GM23338 (cell line): ENCODE measurements at regions not wholly inside any gene's neighbourhood (a gene's known extent, or its start where the extent isn't known, plus 50 kb on each side); places are given as distances from the start of the nearest gene placed in this dataset.

Source experiments
- ATAC-seq: fragments of 200-7000 bp; cut with Tn5 transposase; 3 replicates; pipeline ENCODE4 v1.9.1; 2020
- DNase-seq: peaks from one replicate; pipeline ENCODE4 v3.0.0-alpha.2; 2015; ENCODE audit warnings: low spot score
- H2AFZ ChIP-seq: fragments of 200-600 bp; sonication (generic); 2 replicates; pipeline ENCODE4 v1.8.0; 2016; ENCODE audit warnings: antibody characterized with exemption, mild to moderate bottlenecking, moderate library complexity
- H3F3A ChIP-seq: fragments of 200-600 bp; sonication (generic); replicated peaks from 2 replicates; pipeline ENCODE4 v1.8.0; 2017; ENCODE audit warnings: antibody characterized with exemption, mixed run types, low read depth
- H3K27ac ChIP-seq: fragments of 200-600 bp; sonication (generic); 2 replicates; pipeline ENCODE4 v1.6.1; 2016; ENCODE audit warnings: low read depth
- H3K27me3 ChIP-seq: fragments of 200-600 bp; sonication (generic); 2 replicates; pipeline ENCODE4 v1.8.0; 2016; ENCODE audit warnings: mild to moderate bottlenecking, mixed run types, moderate library complexity; ENCODE audit not compliant: insufficient read depth
- H3K36me3 ChIP-seq: fragments of 200-600 bp; sonication (generic); 2 replicates; pipeline ENCODE4 v1.8.0; 2016; ENCODE audit warnings: mild to moderate bottlenecking; ENCODE audit not compliant: insufficient read depth
- H3K4me1 ChIP-seq: fragments of 200-600 bp; sonication (generic); 2 replicates; pipeline ENCODE4 v1.8.0; 2016; ENCODE audit warnings: mild to moderate bottlenecking, moderate library complexity; ENCODE audit not compliant: insufficient read depth
- H3K4me2 ChIP-seq: fragments of 200-600 bp; sonication (generic); 2 replicates; pipeline ENCODE4 v1.7.1; 2017; ENCODE audit warnings: mixed run types
- H3K4me3 ChIP-seq: fragments of 200-600 bp; sonication (generic); 2 replicates; pipeline ENCODE4 v1.6.1; 2016; ENCODE audit warnings: mixed run types
- H3K79me2 ChIP-seq: fragments of 200-600 bp; sonication (generic); replicated peaks from 2 replicates; pipeline ENCODE4 v1.8.0; 2017; ENCODE audit warnings: mild to moderate bottlenecking; ENCODE audit not compliant: insufficient read depth
- H3K9me2 ChIP-seq: fragments of 200-600 bp; sonication (generic); 2 replicates; pipeline ENCODE4 v1.8.0; 2017; ENCODE audit not compliant: insufficient read depth
- H4K20me1 ChIP-seq: fragments of 200-600 bp; sonication (generic); replicated peaks from 2 replicates; pipeline ENCODE4 v1.8.0; 2017; ENCODE audit warnings: mild to moderate bottlenecking; ENCODE audit not compliant: insufficient read depth
- H3K27ac Mint-ChIP-seq: 2 replicates; pipeline ENCODE4 v1.8.0; 2020; ENCODE audit warnings: inconsistent platforms, mild to moderate bottlenecking, moderate library complexity, mixed read lengths
- H3K27me3 Mint-ChIP-seq: 3 replicates; pipeline ENCODE4 v1.8.0; 2022; ENCODE audit warnings: low read depth, mild to moderate bottlenecking, moderate library complexity, mixed read lengths, inconsistent platforms; ENCODE audit not compliant: insufficient read depth, poor library complexity
- H3K36me3 Mint-ChIP-seq: 3 replicates; pipeline ENCODE4 v1.8.0; 2021; ENCODE audit warnings: low read depth, mild to moderate bottlenecking, inconsistent platforms, moderate library complexity, mixed read lengths
- H3K4me1 Mint-ChIP-seq: 3 replicates; pipeline ENCODE4 v1.8.0; 2020; ENCODE audit warnings: mild to moderate bottlenecking, inconsistent platforms, mixed read lengths
- H3K4me3 Mint-ChIP-seq: 3 replicates; pipeline ENCODE4 v1.8.0; 2021; ENCODE audit warnings: moderate library complexity, mild to moderate bottlenecking, inconsistent platforms, mixed read lengths
- H3K9me3 Mint-ChIP-seq: 3 replicates; pipeline ENCODE4 v1.8.0; 2020; ENCODE audit warnings: moderate library complexity, mild to moderate bottlenecking, inconsistent platforms, mixed read lengths
- CREB1 ChIP-seq: fragments of 250-450 bp; sonication (Bioruptor Pico); IDR thresholded peaks from 2 replicates; pipeline ENCODE4 v1.5.0; 2020; ENCODE audit warnings: low read depth, mild to moderate bottlenecking, moderate library complexity
- EZH2phosphoT487 ChIP-seq: fragments of 200-600 bp; sonication (generic); IDR thresholded peaks from one replicate; pipeline ENCODE4 v1.8.1; 2018; ENCODE audit warnings: antibody characterized with exemption; ENCODE audit not compliant: unreplicated experiment
- JUNB ChIP-seq: IDR thresholded peaks from one replicate; pipeline ENCODE4 v1.6.1; 2016; ENCODE audit warnings: antibody characterized with exemption; ENCODE audit not compliant: unreplicated experiment
- NANOG ChIP-seq: IDR thresholded peaks from 2 replicates; pipeline ENCODE4 v1.6.1; 2016; ENCODE audit warnings: antibody characterized with exemption, borderline replicate concordance
- POLR2AphosphoS5 ChIP-seq: IDR thresholded peaks from 2 replicates; pipeline ENCODE4 v1.6.1; 2016; ENCODE audit warnings: antibody characterized with exemption, low read depth
- STAT1 ChIP-seq: IDR thresholded peaks from one replicate; pipeline ENCODE4 v1.6.1; 2016; ENCODE audit warnings: antibody characterized with exemption; ENCODE audit not compliant: unreplicated experiment
- ZNF114 ChIP-seq: fragments of 250-450 bp; sonication (Bioruptor Pico); IDR thresholded peaks from 2 replicates; pipeline ENCODE4 v1.5.0; 2020; ENCODE audit warnings: mild to moderate bottlenecking, moderate library complexity
- ZNF331 ChIP-seq: fragments of 250-450 bp; sonication (Bioruptor Pico); IDR thresholded peaks from 2 replicates; pipeline ENCODE4 v1.5.0; 2020; ENCODE audit warnings: low read depth, mild to moderate bottlenecking, moderate library complexity
- TF ChIP-seq, protein P1 (sequence below): IDR thresholded peaks from 2 replicates; pipeline ENCODE4 v1.6.1; 2016; ENCODE audit warnings: antibody characterized with exemption
- TF ChIP-seq, protein P2 (sequence below), 2 experiments: fragments of 200-600 bp in 1 of 2; sonication (generic) in 1 of 2; conservative IDR thresholded peaks; 2 replicates each; pipeline versions ENCODE4 v1.5.1 to v1.6.1; 2016 to 2017; ENCODE audit warnings: antibody characterized with exemption in 2 of 2, low read depth in 2 of 2, mild to moderate bottlenecking in 2 of 2, moderate library complexity in 1 of 2
- TF ChIP-seq, protein P3 (sequence below): fragments of 250-450 bp; sonication (Bioruptor Pico); IDR thresholded peaks from 2 replicates; pipeline ENCODE4 v1.5.0; 2020; ENCODE audit warnings: mild to moderate bottlenecking, moderate library complexity
- TF ChIP-seq, protein P4 (sequence below): IDR thresholded peaks from one replicate; pipeline ENCODE4 v1.6.1; 2018; ENCODE audit warnings: antibody characterized with exemption; ENCODE audit not compliant: unreplicated experiment

DNA sequence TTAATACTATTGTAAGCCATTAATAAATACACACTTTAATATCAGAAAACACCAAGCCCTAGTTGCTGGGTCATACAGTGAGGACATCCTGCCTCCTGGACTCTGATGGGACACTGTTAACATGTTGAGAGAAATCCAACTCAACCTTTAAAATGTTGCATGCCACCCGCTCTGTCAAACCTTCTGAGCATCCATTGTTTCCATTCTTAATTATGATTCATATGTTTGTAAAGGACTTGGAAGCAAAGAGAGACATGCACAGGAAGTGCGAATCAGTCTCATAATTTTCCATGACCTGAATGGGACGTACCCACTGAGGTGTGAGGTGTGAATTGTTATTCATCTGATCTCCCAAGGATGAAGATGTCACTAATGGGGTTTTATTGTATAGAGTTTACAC, 186.4 kb downstream of the CAAP1 start:
- H3K9me3 Mint-ChIP-seq: peaks cover 4% of the 10 kb centered on the region; the same call in 2 of the 3 replicates

More for the DNA sequence above, 186.4 kb downstream of the CAAP1 start:
- no peaks in the 10 kb centered on the region for H3K27me3 Mint-ChIP-seq
- no peaks in the 10 kb centered on the region for H3K36me3 Mint-ChIP-seq
- Histone ChIP-seq H3K4me2 (no peak overlapping the region), H3K79me2 (no peaks in the 10 kb centered on the region), H3K27ac (no peak overlapping the region), H3K36me3 (no peaks in the 10 kb centered on the region), H3K27me3 (no peaks in the 10 kb centered on the region), H2AFZ (no peak overlapping the region), H4K20me1 (no peaks in the 10 kb centered on the region), H3K4me3 (no peak overlapping the region), H3K9me2 (peaks cover 4% of the 10 kb centered on the region; the same call in 1 of the 2 replicates), H3F3A (no peaks in the 10 kb centered on the region), H3K4me1 (no peaks in the 10 kb centered on the region)
- H3K27ac Mint-ChIP-seq: no peak overlapping the region
- ATAC-seq (no peak), DNase-seq (no peak)
- no peak overlapping the region for H3K4me3 Mint-ChIP-seq
- no peaks in the 10 kb centered on the region for H3K4me1 Mint-ChIP-seq
- TF ChIP-seq, protein P1, sequence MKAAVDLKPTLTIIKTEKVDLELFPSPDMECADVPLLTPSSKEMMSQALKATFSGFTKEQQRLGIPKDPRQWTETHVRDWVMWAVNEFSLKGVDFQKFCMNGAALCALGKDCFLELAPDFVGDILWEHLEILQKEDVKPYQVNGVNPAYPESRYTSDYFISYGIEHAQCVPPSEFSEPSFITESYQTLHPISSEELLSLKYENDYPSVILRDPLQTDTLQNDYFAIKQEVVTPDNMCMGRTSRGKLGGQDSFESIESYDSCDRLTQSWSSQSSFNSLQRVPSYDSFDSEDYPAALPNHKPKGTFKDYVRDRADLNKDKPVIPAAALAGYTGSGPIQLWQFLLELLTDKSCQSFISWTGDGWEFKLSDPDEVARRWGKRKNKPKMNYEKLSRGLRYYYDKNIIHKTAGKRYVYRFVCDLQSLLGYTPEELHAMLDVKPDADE: no peak
- TF ChIP-seq NANOG (no peak), STAT1 (no peak), ZNF331 (no peak), EZH2phosphoT487 (no peak), JUNB (no peak), POLR2AphosphoS5 (no peak), CREB1 (CRISPR knock-in tag) (no peak), ZNF114 (CRISPR knock-in tag) (no peak)
- TF ChIP-seq, protein P2, sequence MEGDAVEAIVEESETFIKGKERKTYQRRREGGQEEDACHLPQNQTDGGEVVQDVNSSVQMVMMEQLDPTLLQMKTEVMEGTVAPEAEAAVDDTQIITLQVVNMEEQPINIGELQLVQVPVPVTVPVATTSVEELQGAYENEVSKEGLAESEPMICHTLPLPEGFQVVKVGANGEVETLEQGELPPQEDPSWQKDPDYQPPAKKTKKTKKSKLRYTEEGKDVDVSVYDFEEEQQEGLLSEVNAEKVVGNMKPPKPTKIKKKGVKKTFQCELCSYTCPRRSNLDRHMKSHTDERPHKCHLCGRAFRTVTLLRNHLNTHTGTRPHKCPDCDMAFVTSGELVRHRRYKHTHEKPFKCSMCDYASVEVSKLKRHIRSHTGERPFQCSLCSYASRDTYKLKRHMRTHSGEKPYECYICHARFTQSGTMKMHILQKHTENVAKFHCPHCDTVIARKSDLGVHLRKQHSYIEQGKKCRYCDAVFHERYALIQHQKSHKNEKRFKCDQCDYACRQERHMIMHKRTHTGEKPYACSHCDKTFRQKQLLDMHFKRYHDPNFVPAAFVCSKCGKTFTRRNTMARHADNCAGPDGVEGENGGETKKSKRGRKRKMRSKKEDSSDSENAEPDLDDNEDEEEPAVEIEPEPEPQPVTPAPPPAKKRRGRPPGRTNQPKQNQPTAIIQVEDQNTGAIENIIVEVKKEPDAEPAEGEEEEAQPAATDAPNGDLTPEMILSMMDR (conservative IDR thresholded peaks at IDR 0.05; ENCODE audit: low read depth in 2 of 2): no peak
- TF ChIP-seq, protein P3, sequence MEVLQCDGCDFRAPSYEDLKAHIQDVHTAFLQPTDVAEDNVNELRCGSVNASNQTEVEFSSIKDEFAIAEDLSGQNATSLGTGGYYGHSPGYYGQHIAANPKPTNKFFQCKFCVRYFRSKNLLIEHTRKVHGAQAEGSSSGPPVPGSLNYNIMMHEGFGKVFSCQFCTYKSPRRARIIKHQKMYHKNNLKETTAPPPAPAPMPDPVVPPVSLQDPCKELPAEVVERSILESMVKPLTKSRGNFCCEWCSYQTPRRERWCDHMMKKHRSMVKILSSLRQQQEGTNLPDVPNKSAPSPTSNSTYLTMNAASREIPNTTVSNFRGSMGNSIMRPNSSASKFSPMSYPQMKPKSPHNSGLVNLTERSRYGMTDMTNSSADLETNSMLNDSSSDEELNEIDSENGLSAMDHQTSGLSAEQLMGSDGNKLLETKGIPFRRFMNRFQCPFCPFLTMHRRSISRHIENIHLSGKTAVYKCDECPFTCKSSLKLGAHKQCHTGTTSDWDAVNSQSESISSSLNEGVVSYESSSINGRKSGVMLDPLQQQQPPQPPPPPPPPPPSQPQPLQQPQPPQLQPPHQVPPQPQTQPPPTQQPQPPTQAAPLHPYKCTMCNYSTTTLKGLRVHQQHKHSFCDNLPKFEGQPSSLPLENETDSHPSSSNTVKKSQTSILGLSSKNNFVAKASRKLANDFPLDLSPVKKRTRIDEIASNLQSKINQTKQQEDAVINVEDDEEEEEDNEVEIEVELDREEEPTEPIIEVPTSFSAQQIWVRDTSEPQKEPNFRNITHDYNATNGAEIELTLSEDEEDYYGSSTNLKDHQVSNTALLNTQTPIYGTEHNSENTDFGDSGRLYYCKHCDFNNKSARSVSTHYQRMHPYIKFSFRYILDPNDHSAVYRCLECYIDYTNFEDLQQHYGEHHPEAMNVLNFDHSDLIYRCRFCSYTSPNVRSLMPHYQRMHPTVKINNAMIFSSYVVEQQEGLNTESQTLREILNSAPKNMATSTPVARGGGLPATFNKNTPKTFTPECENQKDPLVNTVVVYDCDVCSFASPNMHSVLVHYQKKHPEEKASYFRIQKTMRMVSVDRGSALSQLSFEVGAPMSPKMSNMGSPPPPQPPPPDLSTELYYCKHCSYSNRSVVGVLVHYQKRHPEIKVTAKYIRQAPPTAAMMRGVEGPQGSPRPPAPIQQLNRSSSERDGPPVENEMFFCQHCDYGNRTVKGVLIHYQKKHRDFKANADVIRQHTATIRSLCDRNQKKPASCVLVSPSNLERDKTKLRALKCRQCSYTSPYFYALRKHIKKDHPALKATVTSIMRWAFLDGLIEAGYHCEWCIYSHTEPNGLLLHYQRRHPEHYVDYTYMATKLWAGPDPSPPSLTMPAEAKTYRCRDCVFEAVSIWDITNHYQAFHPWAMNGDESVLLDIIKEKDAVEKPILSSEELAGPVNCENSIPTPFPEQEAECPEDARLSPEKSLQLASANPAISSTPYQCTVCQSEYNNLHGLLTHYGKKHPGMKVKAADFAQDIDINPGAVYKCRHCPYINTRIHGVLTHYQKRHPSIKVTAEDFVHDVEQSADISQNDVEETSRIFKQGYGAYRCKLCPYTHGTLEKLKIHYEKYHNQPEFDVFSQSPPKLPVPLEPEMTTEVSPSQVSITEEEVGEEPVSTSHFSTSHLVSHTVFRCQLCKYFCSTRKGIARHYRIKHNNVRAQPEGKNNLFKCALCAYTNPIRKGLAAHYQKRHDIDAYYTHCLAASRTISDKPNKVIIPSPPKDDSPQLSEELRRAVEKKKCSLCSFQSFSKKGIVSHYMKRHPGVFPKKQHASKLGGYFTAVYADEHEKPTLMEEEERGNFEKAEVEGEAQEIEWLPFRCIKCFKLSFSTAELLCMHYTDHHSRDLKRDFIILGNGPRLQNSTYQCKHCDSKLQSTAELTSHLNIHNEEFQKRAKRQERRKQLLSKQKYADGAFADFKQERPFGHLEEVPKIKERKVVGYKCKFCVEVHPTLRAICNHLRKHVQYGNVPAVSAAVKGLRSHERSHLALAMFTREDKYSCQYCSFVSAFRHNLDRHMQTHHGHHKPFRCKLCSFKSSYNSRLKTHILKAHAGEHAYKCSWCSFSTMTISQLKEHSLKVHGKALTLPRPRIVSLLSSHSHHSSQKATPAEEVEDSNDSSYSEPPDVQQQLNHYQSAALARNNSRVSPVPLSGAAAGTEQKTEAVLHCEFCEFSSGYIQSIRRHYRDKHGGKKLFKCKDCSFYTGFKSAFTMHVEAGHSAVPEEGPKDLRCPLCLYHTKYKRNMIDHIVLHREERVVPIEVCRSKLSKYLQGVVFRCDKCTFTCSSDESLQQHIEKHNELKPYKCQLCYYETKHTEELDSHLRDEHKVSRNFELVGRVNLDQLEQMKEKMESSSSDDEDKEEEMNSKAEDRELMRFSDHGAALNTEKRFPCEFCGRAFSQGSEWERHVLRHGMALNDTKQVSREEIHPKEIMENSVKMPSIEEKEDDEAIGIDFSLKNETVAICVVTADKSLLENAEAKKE: no peak
- TF ChIP-seq, protein P4, sequence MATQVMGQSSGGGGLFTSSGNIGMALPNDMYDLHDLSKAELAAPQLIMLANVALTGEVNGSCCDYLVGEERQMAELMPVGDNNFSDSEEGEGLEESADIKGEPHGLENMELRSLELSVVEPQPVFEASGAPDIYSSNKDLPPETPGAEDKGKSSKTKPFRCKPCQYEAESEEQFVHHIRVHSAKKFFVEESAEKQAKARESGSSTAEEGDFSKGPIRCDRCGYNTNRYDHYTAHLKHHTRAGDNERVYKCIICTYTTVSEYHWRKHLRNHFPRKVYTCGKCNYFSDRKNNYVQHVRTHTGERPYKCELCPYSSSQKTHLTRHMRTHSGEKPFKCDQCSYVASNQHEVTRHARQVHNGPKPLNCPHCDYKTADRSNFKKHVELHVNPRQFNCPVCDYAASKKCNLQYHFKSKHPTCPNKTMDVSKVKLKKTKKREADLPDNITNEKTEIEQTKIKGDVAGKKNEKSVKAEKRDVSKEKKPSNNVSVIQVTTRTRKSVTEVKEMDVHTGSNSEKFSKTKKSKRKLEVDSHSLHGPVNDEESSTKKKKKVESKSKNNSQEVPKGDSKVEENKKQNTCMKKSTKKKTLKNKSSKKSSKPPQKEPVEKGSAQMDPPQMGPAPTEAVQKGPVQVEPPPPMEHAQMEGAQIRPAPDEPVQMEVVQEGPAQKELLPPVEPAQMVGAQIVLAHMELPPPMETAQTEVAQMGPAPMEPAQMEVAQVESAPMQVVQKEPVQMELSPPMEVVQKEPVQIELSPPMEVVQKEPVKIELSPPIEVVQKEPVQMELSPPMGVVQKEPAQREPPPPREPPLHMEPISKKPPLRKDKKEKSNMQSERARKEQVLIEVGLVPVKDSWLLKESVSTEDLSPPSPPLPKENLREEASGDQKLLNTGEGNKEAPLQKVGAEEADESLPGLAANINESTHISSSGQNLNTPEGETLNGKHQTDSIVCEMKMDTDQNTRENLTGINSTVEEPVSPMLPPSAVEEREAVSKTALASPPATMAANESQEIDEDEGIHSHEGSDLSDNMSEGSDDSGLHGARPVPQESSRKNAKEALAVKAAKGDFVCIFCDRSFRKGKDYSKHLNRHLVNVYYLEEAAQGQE: no peak
